GM23338 (cell line): ENCODE measurements at regions not wholly inside any gene's neighbourhood (a gene's known extent, or its start where the extent isn't known, plus 50 kb on each side); places are given as distances from the start of the nearest gene placed in this dataset.

Source experiments
- ATAC-seq: fragments of 200-7000 bp; cut with Tn5 transposase; 3 replicates; pipeline ENCODE4 v1.9.1; 2020
- DNase-seq: peaks from one replicate; pipeline ENCODE4 v3.0.0-alpha.2; 2015; ENCODE audit warnings: low spot score
- H2AFZ ChIP-seq: fragments of 200-600 bp; sonication (generic); 2 replicates; pipeline ENCODE4 v1.8.0; 2016; ENCODE audit warnings: antibody characterized with exemption, mild to moderate bottlenecking, moderate library complexity
- H3F3A ChIP-seq: fragments of 200-600 bp; sonication (generic); replicated peaks from 2 replicates; pipeline ENCODE4 v1.8.0; 2017; ENCODE audit warnings: antibody characterized with exemption, mixed run types, low read depth
- H3K27ac ChIP-seq: fragments of 200-600 bp; sonication (generic); 2 replicates; pipeline ENCODE4 v1.6.1; 2016; ENCODE audit warnings: low read depth
- H3K27me3 ChIP-seq: fragments of 200-600 bp; sonication (generic); 2 replicates; pipeline ENCODE4 v1.8.0; 2016; ENCODE audit warnings: mild to moderate bottlenecking, mixed run types, moderate library complexity; ENCODE audit not compliant: insufficient read depth
- H3K36me3 ChIP-seq: fragments of 200-600 bp; sonication (generic); 2 replicates; pipeline ENCODE4 v1.8.0; 2016; ENCODE audit warnings: mild to moderate bottlenecking; ENCODE audit not compliant: insufficient read depth
- H3K4me1 ChIP-seq: fragments of 200-600 bp; sonication (generic); 2 replicates; pipeline ENCODE4 v1.8.0; 2016; ENCODE audit warnings: mild to moderate bottlenecking, moderate library complexity; ENCODE audit not compliant: insufficient read depth
- H3K4me2 ChIP-seq: fragments of 200-600 bp; sonication (generic); 2 replicates; pipeline ENCODE4 v1.7.1; 2017; ENCODE audit warnings: mixed run types
- H3K4me3 ChIP-seq: fragments of 200-600 bp; sonication (generic); 2 replicates; pipeline ENCODE4 v1.6.1; 2016; ENCODE audit warnings: mixed run types
- H3K79me2 ChIP-seq: fragments of 200-600 bp; sonication (generic); replicated peaks from 2 replicates; pipeline ENCODE4 v1.8.0; 2017; ENCODE audit warnings: mild to moderate bottlenecking; ENCODE audit not compliant: insufficient read depth
- H3K9me2 ChIP-seq: fragments of 200-600 bp; sonication (generic); 2 replicates; pipeline ENCODE4 v1.8.0; 2017; ENCODE audit not compliant: insufficient read depth
- H4K20me1 ChIP-seq: fragments of 200-600 bp; sonication (generic); replicated peaks from 2 replicates; pipeline ENCODE4 v1.8.0; 2017; ENCODE audit warnings: mild to moderate bottlenecking; ENCODE audit not compliant: insufficient read depth
- H3K27ac Mint-ChIP-seq: 2 replicates; pipeline ENCODE4 v1.8.0; 2020; ENCODE audit warnings: inconsistent platforms, mild to moderate bottlenecking, moderate library complexity, mixed read lengths
- H3K27me3 Mint-ChIP-seq: 3 replicates; pipeline ENCODE4 v1.8.0; 2022; ENCODE audit warnings: low read depth, mild to moderate bottlenecking, moderate library complexity, mixed read lengths, inconsistent platforms; ENCODE audit not compliant: insufficient read depth, poor library complexity
- H3K36me3 Mint-ChIP-seq: 3 replicates; pipeline ENCODE4 v1.8.0; 2021; ENCODE audit warnings: low read depth, mild to moderate bottlenecking, inconsistent platforms, moderate library complexity, mixed read lengths
- H3K4me1 Mint-ChIP-seq: 3 replicates; pipeline ENCODE4 v1.8.0; 2020; ENCODE audit warnings: mild to moderate bottlenecking, inconsistent platforms, mixed read lengths
- H3K4me3 Mint-ChIP-seq: 3 replicates; pipeline ENCODE4 v1.8.0; 2021; ENCODE audit warnings: moderate library complexity, mild to moderate bottlenecking, inconsistent platforms, mixed read lengths
- H3K9me3 Mint-ChIP-seq: 3 replicates; pipeline ENCODE4 v1.8.0; 2020; ENCODE audit warnings: moderate library complexity, mild to moderate bottlenecking, inconsistent platforms, mixed read lengths
- CREB1 ChIP-seq: fragments of 250-450 bp; sonication (Bioruptor Pico); IDR thresholded peaks from 2 replicates; pipeline ENCODE4 v1.5.0; 2020; ENCODE audit warnings: low read depth, mild to moderate bottlenecking, moderate library complexity
- CTCF ChIP-seq, 2 experiments: fragments of 200-600 bp in 1 of 2; sonication (generic) in 1 of 2; conservative IDR thresholded peaks; 2 replicates each; pipeline versions ENCODE4 v1.5.1 to v1.6.1; 2016 to 2017; ENCODE audit warnings: antibody characterized with exemption in 2 of 2, low read depth in 2 of 2, mild to moderate bottlenecking in 2 of 2, moderate library complexity in 1 of 2
- ETS1 ChIP-seq: IDR thresholded peaks from 2 replicates; pipeline ENCODE4 v1.6.1; 2016; ENCODE audit warnings: antibody characterized with exemption
- EZH2 ChIP-seq: fragments of 200-600 bp; sonication (generic); IDR thresholded peaks from one replicate; pipeline ENCODE4 v1.8.0; 2017; ENCODE audit warnings: antibody characterized with exemption, mild to moderate bottlenecking, low read depth; ENCODE audit not compliant: unreplicated experiment
- EZH2phosphoT487 ChIP-seq: fragments of 200-600 bp; sonication (generic); IDR thresholded peaks from one replicate; pipeline ENCODE4 v1.8.1; 2018; ENCODE audit warnings: antibody characterized with exemption; ENCODE audit not compliant: unreplicated experiment
- JUNB ChIP-seq: IDR thresholded peaks from one replicate; pipeline ENCODE4 v1.6.1; 2016; ENCODE audit warnings: antibody characterized with exemption; ENCODE audit not compliant: unreplicated experiment
- NANOG ChIP-seq: IDR thresholded peaks from 2 replicates; pipeline ENCODE4 v1.6.1; 2016; ENCODE audit warnings: antibody characterized with exemption, borderline replicate concordance
- POLR2AphosphoS5 ChIP-seq: IDR thresholded peaks from 2 replicates; pipeline ENCODE4 v1.6.1; 2016; ENCODE audit warnings: antibody characterized with exemption, low read depth
- REST ChIP-seq: IDR thresholded peaks from one replicate; pipeline ENCODE4 v1.6.1; 2018; ENCODE audit warnings: antibody characterized with exemption; ENCODE audit not compliant: unreplicated experiment
- STAT1 ChIP-seq: IDR thresholded peaks from one replicate; pipeline ENCODE4 v1.6.1; 2016; ENCODE audit warnings: antibody characterized with exemption; ENCODE audit not compliant: unreplicated experiment
- ZNF114 ChIP-seq: fragments of 250-450 bp; sonication (Bioruptor Pico); IDR thresholded peaks from 2 replicates; pipeline ENCODE4 v1.5.0; 2020; ENCODE audit warnings: mild to moderate bottlenecking, moderate library complexity
- ZNF331 ChIP-seq: fragments of 250-450 bp; sonication (Bioruptor Pico); IDR thresholded peaks from 2 replicates; pipeline ENCODE4 v1.5.0; 2020; ENCODE audit warnings: low read depth, mild to moderate bottlenecking, moderate library complexity
- ZNF462 ChIP-seq: fragments of 250-450 bp; sonication (Bioruptor Pico); IDR thresholded peaks from 2 replicates; pipeline ENCODE4 v1.5.0; 2020; ENCODE audit warnings: mild to moderate bottlenecking, moderate library complexity

GRCh38 chr4:38392223-38392855 is 271.7 kb upstream of the KLF3 start:
- H3K4me1 Mint-ChIP-seq: no peaks in the 10 kb centered on the region
- no peak overlapping the region for H3K4me3 Mint-ChIP-seq
- Histone ChIP-seq H3K79me2 (no peaks in the 10 kb centered on the region), H3F3A (no peaks in the 10 kb centered on the region), H3K27ac (no peak overlapping the region), H3K4me1 (no peaks in the 10 kb centered on the region; the same call in 1 of the 2 replicates), H3K4me2 (no peak overlapping the region), H4K20me1 (no peaks in the 10 kb centered on the region), H3K9me2 (no peaks in the 10 kb centered on the region; the same call in 1 of the 2 replicates), H3K36me3 (no peaks in the 10 kb centered on the region), H3K4me3 (no peak overlapping the region), H3K27me3 (no peaks in the 10 kb centered on the region), H2AFZ (no peak overlapping the region)
- TF ChIP-seq JUNB: no peak
- TF ChIP-seq POLR2AphosphoS5: no peak
- TF ChIP-seq CTCF (conservative IDR thresholded peaks at IDR 0.05; ENCODE audit: low read depth in 2 of 2): no peak
- TF ChIP-seq REST: no peak
- no peak for TF ChIP-seq NANOG
- no peak for TF ChIP-seq STAT1
- TF ChIP-seq CREB1 (CRISPR knock-in tag): no peak
- TF ChIP-seq ZNF331: no peak
- TF ChIP-seq ETS1: no peak
- no peak for TF ChIP-seq ZNF114 (CRISPR knock-in tag)
- TF ChIP-seq EZH2: no peak
- no peak for TF ChIP-seq ZNF462 (CRISPR knock-in tag)
- TF ChIP-seq EZH2phosphoT487: no peak
- H3K36me3 Mint-ChIP-seq: peaks cover 44% of the 10 kb centered on the region
- no peak for DNase-seq
- peaks cover 51% of the 10 kb centered on the region for H3K9me3 Mint-ChIP-seq
- no peak for ATAC-seq
- no peaks in the 10 kb centered on the region for H3K27me3 Mint-ChIP-seq
- no peak overlapping the region for H3K27ac Mint-ChIP-seq
